HEK293 (cell line): ENCODE measurements at regions not wholly inside any gene's neighbourhood (a gene's known extent, or its start where the extent isn't known, plus 50 kb on each side); places are given as distances from the start of the nearest gene placed in this dataset.

Source experiments
- CTCF ChIA-PET: fragments of 350-600 bp; formaldehyde crosslinking; extraction: SDS; loops from one replicate; lab custom pipeline; 2021; ENCODE audit warnings: antibody characterized with exemption; lab: Yijun Ruan, JAX
- POLR2A ChIA-PET: fragments of 300-600 bp; formaldehyde crosslinking; extraction: SDS; loops from one replicate; lab custom pipeline; 2020; ENCODE audit warnings: antibody characterized with exemption, inconsistent platforms; lab: Yijun Ruan, JAX
- H3K27ac ChIP-seq: fragments of 200-500 bp; sonication (Bioruptor generic); 2 replicates; pipeline ENCODE4 v1.5.1; 2014; ENCODE audit warnings: low read depth, low read length, control low read depth, inconsistent platforms; ENCODE audit errors: extremely low read depth
- H3K36me3 ChIP-seq, 2 experiments: fragments of 200-500 bp in 1 of 2; sonication (Bioruptor generic) in 1 of 2; 1 replicate in 1 of 2; 2 replicates in 1 of 2; pipeline ENCODE4 v1.5.1; 2014 to 2017; ENCODE audit warnings: inconsistent platforms in 2 of 2, low read length in 2 of 2; ENCODE audit not compliant: control insufficient read depth in 2 of 2, insufficient read depth in 1 of 2
- H3K4me1 ChIP-seq: fragments of 200-500 bp; sonication (Bioruptor generic); 2 replicates; pipeline ENCODE4 v1.5.1; 2014; ENCODE audit warnings: mild to moderate bottlenecking, low read length, inconsistent platforms; ENCODE audit not compliant: control insufficient read depth, insufficient read depth
- H3K4me3 ChIP-seq: 2 replicates; pipeline ENCODE4 v1.5.1; 2011; ENCODE audit warnings: low read depth, mild to moderate bottlenecking, control low read depth, low read length, moderate library complexity
- H3K9me3 ChIP-seq: fragments of 200-500 bp; sonication (Bioruptor generic); 2 replicates; pipeline ENCODE4 v1.5.1; 2014; ENCODE audit warnings: low read depth, low read length, inconsistent platforms; ENCODE audit not compliant: control insufficient read depth, insufficient read depth
- FEZF1 ChIP-seq: fragments of 450-650 bp; formaldehyde crosslinking; IDR thresholded peaks from 2 replicates; pipeline ENCODE4 v1.5.1; 2016; ENCODE audit warnings: missing biosample characterization, missing genetic modification characterization
- GLI4 ChIP-seq: fragments of 450-650 bp; formaldehyde crosslinking; IDR thresholded peaks from 2 replicates; pipeline ENCODE4 v1.5.1; 2016; ENCODE audit warnings: missing biosample characterization, missing genetic modification characterization
- MYNN ChIP-seq: fragments of 450-650 bp; formaldehyde crosslinking; IDR thresholded peaks from 2 replicates; pipeline ENCODE4 v1.5.1; 2016; ENCODE audit warnings: missing biosample characterization, missing genetic modification characterization, borderline replicate concordance
- ZFP3 ChIP-seq: fragments of 450-650 bp; formaldehyde crosslinking; IDR thresholded peaks from 2 replicates; pipeline ENCODE4 v1.5.1; 2016; ENCODE audit warnings: low read depth, missing biosample characterization, missing genetic modification characterization
- ZNF138 ChIP-seq: fragments of 450-650 bp; formaldehyde crosslinking; IDR thresholded peaks from 2 replicates; pipeline ENCODE4 v1.5.1; 2016; ENCODE audit warnings: missing biosample characterization, missing genetic modification characterization, borderline replicate concordance
- ZNF202 ChIP-seq: fragments of 450-650 bp; formaldehyde crosslinking; IDR thresholded peaks from 2 replicates; pipeline ENCODE4 v1.5.1; 2016; ENCODE audit warnings: missing biosample characterization, missing genetic modification characterization, borderline replicate concordance
- ZNF549 ChIP-seq: fragments of 450-650 bp; IDR thresholded peaks from 2 replicates; pipeline ENCODE4 v1.5.1; 2018; ENCODE audit warnings: missing biosample characterization, missing genetic modification characterization, mild to moderate bottlenecking, inconsistent platforms, moderate library complexity
- ZNF654 ChIP-seq: fragments of 450-650 bp; formaldehyde crosslinking; IDR thresholded peaks from 2 replicates; pipeline ENCODE4 v1.5.1; 2016; ENCODE audit warnings: low read depth, missing biosample characterization, missing genetic modification characterization
- ZNF664 ChIP-seq: fragments of 450-650 bp; formaldehyde crosslinking; IDR thresholded peaks from 2 replicates; pipeline ENCODE4 v1.5.1; 2016; ENCODE audit warnings: missing biosample characterization, missing genetic modification characterization
- ZNF701 ChIP-seq: fragments of 450-650 bp; formaldehyde crosslinking; IDR thresholded peaks from 2 replicates; pipeline ENCODE4 v1.5.1; 2016; ENCODE audit warnings: missing biosample characterization, missing genetic modification characterization
- ZNF791 ChIP-seq: fragments of 450-650 bp; formaldehyde crosslinking; IDR thresholded peaks from 2 replicates; pipeline ENCODE4 v1.5.1; 2016; ENCODE audit warnings: missing biosample characterization, missing genetic modification characterization
- ZXDB ChIP-seq: fragments of 450-650 bp; formaldehyde crosslinking; IDR thresholded peaks from 2 replicates; pipeline ENCODE4 v1.5.1; 2016; ENCODE audit warnings: missing biosample characterization, missing genetic modification characterization
- TF ChIP-seq, protein P1 (sequence below): fragments of 450-650 bp; formaldehyde crosslinking; IDR thresholded peaks from 2 replicates; pipeline ENCODE4 v1.5.1; 2016; ENCODE audit warnings: missing biosample characterization, missing genetic modification characterization, borderline replicate concordance
- TF ChIP-seq, protein P2 (sequence below): fragments of 450-650 bp; formaldehyde crosslinking; conservative IDR thresholded peaks from 2 replicates; pipeline ENCODE4 v1.5.1; 2016; ENCODE audit warnings: low read depth, missing biosample characterization, missing genetic modification characterization
- TF ChIP-seq, protein P3 (sequence below): fragments of 450-650 bp; IDR thresholded peaks from 2 replicates; pipeline ENCODE4 v1.5.1; 2018; ENCODE audit warnings: missing biosample characterization, missing genetic modification characterization
- TF ChIP-seq, protein P4 (sequence below): fragments of 450-650 bp; formaldehyde crosslinking; IDR thresholded peaks from 2 replicates; pipeline ENCODE4 v1.5.1; 2016; ENCODE audit warnings: missing biosample characterization, missing genetic modification characterization
- TF ChIP-seq, protein P5 (sequence below): fragments of 450-650 bp; formaldehyde crosslinking; IDR thresholded peaks from 2 replicates; pipeline ENCODE4 v1.5.1; 2017; ENCODE audit warnings: missing biosample characterization, mild to moderate bottlenecking, missing genetic modification characterization, moderate library complexity
- TF ChIP-seq, protein P6 (sequence below): fragments of 450-650 bp; formaldehyde crosslinking; IDR thresholded peaks from 2 replicates; pipeline ENCODE4 v1.5.1; 2016; ENCODE audit warnings: missing biosample characterization, missing genetic modification characterization
- TF ChIP-seq, protein P7 (sequence below): fragments of 450-650 bp; formaldehyde crosslinking; IDR thresholded peaks from 2 replicates; pipeline ENCODE4 v1.5.1; 2016; ENCODE audit warnings: missing biosample characterization, missing genetic modification characterization

DNA sequence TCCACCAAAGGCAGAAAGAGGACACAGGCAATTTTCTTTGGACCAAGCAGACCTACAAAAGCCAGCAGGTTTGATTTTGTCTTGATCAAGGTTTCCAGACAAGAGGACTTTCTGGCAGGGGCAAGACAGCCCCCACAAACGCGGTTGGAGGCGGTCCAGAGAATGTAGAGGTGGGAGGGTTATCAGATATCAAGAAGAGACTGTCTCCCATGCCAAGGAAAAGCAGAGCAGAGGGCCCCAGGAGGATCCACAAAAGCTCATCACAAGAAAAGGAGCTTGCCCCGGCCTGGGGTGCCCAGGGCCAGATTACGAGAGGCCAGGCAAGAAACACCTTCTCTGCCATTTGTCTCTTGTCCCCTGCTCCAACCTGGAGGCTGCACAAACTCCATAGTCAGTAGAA lies 538.9 kb downstream of the BNC2 start (continued):
- TF ChIP-seq, protein P1, sequence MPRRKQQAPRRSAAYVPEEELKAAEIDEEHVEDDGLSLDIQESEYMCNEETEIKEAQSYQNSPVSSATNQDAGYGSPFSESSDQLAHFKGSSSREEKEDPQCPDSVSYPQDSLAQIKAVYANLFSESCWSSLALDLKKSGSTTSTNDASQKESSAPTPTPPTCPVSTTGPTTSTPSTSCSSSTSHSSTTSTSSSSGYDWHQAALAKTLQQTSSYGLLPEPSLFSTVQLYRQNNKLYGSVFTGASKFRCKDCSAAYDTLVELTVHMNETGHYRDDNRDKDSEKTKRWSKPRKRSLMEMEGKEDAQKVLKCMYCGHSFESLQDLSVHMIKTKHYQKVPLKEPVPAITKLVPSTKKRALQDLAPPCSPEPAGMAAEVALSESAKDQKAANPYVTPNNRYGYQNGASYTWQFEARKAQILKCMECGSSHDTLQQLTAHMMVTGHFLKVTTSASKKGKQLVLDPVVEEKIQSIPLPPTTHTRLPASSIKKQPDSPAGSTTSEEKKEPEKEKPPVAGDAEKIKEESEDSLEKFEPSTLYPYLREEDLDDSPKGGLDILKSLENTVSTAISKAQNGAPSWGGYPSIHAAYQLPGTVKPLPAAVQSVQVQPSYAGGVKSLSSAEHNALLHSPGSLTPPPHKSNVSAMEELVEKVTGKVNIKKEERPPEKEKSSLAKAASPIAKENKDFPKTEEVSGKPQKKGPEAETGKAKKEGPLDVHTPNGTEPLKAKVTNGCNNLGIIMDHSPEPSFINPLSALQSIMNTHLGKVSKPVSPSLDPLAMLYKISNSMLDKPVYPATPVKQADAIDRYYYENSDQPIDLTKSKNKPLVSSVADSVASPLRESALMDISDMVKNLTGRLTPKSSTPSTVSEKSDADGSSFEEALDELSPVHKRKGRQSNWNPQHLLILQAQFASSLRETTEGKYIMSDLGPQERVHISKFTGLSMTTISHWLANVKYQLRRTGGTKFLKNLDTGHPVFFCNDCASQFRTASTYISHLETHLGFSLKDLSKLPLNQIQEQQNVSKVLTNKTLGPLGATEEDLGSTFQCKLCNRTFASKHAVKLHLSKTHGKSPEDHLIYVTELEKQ (tag by site-specific recombination): no peak
- TF ChIP-seq, protein P2, sequence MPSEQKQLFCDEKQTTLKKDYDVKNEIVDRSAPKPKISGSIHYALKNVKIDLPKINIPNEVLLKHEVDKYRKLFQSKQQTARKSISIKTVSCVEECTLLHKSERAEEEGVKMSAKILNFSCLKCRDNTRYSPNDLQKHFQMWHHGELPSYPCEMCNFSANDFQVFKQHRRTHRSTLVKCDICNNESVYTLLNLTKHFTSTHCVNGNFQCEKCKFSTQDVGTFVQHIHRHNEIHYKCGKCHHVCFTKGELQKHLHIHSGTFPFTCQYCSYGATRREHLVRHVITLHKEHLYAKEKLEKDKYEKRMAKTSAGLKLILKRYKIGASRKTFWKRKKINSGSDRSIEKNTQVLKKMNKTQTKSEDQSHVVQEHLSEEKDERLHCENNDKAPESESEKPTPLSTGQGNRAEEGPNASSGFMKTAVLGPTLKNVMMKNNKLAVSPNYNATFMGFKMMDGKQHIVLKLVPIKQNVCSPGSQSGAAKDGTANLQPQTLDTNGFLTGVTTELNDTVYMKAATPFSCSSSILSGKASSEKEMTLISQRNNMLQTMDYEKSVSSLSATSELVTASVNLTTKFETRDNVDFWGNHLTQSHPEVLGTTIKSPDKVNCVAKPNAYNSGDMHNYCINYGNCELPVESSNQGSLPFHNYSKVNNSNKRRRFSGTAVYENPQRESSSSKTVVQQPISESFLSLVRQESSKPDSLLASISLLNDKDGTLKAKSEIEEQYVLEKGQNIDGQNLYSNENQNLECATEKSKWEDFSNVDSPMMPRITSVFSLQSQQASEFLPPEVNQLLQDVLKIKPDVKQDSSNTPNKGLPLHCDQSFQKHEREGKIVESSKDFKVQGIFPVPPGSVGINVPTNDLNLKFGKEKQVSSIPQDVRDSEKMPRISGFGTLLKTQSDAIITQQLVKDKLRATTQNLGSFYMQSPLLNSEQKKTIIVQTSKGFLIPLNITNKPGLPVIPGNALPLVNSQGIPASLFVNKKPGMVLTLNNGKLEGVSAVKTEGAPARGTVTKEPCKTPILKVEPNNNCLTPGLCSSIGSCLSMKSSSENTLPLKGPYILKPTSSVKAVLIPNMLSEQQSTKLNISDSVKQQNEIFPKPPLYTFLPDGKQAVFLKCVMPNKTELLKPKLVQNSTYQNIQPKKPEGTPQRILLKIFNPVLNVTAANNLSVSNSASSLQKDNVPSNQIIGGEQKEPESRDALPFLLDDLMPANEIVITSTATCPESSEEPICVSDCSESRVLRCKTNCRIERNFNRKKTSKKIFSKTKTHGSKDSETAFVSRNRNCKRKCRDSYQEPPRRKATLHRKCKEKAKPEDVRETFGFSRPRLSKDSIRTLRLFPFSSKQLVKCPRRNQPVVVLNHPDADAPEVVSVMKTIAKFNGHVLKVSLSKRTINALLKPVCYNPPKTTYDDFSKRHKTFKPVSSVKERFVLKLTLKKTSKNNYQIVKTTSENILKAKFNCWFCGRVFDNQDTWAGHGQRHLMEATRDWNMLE: no peak
- TF ChIP-seq ZNF791 (tag by site-specific recombination) (no peak), MYNN (tag by site-specific recombination) (no peak), ZNF138 (no peak), ZFP3 (no peak), GLI4 (no peak), ZNF654 (tag by site-specific recombination) (no peak), ZNF202 (tag by site-specific recombination) (no peak), ZNF549 (tag by site-specific recombination) (no peak)
- TF ChIP-seq, protein P3, sequence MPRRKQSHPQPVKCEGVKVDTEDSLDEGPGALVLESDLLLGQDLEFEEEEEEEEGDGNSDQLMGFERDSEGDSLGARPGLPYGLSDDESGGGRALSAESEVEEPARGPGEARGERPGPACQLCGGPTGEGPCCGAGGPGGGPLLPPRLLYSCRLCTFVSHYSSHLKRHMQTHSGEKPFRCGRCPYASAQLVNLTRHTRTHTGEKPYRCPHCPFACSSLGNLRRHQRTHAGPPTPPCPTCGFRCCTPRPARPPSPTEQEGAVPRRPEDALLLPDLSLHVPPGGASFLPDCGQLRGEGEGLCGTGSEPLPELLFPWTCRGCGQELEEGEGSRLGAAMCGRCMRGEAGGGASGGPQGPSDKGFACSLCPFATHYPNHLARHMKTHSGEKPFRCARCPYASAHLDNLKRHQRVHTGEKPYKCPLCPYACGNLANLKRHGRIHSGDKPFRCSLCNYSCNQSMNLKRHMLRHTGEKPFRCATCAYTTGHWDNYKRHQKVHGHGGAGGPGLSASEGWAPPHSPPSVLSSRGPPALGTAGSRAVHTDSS (tag by site-specific recombination): no peak
- TF ChIP-seq, protein P4, sequence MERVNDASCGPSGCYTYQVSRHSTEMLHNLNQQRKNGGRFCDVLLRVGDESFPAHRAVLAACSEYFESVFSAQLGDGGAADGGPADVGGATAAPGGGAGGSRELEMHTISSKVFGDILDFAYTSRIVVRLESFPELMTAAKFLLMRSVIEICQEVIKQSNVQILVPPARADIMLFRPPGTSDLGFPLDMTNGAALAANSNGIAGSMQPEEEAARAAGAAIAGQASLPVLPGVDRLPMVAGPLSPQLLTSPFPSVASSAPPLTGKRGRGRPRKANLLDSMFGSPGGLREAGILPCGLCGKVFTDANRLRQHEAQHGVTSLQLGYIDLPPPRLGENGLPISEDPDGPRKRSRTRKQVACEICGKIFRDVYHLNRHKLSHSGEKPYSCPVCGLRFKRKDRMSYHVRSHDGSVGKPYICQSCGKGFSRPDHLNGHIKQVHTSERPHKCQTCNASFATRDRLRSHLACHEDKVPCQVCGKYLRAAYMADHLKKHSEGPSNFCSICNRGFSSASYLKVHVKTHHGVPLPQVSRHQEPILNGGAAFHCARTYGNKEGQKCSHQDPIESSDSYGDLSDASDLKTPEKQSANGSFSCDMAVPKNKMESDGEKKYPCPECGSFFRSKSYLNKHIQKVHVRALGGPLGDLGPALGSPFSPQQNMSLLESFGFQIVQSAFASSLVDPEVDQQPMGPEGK (tag by site-specific recombination): no peak

DNA sequence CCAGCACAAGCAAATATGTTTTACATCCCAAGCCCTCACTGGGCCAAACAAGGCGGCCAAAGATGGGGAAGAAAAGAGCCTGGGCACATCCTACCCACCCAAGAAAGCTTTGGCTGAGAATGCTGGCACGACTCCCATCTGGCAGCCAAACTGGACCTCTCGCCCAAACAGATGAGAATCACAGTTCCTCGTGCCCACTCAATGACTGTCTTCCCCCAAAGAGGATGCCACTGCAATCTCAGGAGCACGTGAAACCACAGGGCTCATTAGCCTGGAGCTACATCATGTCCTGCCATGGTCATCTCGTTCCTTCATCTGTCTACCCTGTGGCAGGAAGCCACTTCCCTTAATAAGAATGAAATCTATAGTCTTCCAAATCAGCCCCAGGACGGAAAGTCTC lies 536.8 kb downstream of the BNC2 start:
- Histone ChIP-seq H3K4me3 (no peak overlapping the region), H3K27ac (no peak overlapping the region), H3K9me3 (no peaks in the 10 kb centered on the region), H3K4me1 (no peaks in the 10 kb centered on the region), H3K36me3 (no peaks in the 10 kb centered on the region)
- POLR2A ChIA-PET: no interaction called here
- CTCF ChIA-PET: interaction anchor here (0.6 kb wide), 1 partner anchor 219 kb away, joined by 3 read pairs; no protein-coding TSS in a partner anchor
- no peak for TF ChIP-seq ZNF701 (tag by site-specific recombination)
- TF ChIP-seq, protein P5, sequence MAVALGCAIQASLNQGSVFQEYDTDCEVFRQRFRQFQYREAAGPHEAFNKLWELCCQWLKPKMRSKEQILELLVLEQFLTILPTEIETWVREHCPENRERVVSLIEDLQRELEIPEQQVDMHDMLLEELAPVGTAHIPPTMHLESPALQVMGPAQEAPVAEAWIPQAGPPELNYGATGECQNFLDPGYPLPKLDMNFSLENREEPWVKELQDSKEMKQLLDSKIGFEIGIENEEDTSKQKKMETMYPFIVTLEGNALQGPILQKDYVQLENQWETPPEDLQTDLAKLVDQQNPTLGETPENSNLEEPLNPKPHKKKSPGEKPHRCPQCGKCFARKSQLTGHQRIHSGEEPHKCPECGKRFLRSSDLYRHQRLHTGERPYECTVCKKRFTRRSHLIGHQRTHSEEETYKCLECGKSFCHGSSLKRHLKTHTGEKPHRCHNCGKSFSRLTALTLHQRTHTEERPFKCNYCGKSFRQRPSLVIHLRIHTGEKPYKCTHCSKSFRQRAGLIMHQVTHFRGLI: no peak
- TF ChIP-seq ZNF664 (tag by site-specific recombination): no peak
- TF ChIP-seq, protein P6, sequence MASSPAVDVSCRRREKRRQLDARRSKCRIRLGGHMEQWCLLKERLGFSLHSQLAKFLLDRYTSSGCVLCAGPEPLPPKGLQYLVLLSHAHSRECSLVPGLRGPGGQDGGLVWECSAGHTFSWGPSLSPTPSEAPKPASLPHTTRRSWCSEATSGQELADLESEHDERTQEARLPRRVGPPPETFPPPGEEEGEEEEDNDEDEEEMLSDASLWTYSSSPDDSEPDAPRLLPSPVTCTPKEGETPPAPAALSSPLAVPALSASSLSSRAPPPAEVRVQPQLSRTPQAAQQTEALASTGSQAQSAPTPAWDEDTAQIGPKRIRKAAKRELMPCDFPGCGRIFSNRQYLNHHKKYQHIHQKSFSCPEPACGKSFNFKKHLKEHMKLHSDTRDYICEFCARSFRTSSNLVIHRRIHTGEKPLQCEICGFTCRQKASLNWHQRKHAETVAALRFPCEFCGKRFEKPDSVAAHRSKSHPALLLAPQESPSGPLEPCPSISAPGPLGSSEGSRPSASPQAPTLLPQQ (tag by site-specific recombination): no peak
- no peak for TF ChIP-seq ZXDB (tag by site-specific recombination)
- TF ChIP-seq FEZF1 (tag by site-specific recombination): no peak
- TF ChIP-seq, protein P7, sequence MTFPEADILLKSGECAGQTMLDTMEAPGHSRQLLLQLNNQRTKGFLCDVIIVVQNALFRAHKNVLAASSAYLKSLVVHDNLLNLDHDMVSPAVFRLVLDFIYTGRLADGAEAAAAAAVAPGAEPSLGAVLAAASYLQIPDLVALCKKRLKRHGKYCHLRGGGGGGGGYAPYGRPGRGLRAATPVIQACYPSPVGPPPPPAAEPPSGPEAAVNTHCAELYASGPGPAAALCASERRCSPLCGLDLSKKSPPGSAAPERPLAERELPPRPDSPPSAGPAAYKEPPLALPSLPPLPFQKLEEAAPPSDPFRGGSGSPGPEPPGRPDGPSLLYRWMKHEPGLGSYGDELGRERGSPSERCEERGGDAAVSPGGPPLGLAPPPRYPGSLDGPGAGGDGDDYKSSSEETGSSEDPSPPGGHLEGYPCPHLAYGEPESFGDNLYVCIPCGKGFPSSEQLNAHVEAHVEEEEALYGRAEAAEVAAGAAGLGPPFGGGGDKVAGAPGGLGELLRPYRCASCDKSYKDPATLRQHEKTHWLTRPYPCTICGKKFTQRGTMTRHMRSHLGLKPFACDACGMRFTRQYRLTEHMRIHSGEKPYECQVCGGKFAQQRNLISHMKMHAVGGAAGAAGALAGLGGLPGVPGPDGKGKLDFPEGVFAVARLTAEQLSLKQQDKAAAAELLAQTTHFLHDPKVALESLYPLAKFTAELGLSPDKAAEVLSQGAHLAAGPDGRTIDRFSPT (tag by site-specific recombination): no peak
